PC-3 (cell line): ENCODE measurements at regions not wholly inside any gene's neighbourhood (a gene's known extent, or its start where the extent isn't known, plus 50 kb on each side); places are given as distances from the start of the nearest gene placed in this dataset.

Experiments used
- EZH2phosphoT487 ChIP-seq: fragments of 300-600 bp; sonication (generic); IDR thresholded peaks from 2 replicates; pipeline ENCODE4 v1.6.1; 2018; ENCODE audit warnings: mild to moderate bottlenecking, antibody characterized with exemption, low read length, borderline replicate concordance
- TF ChIP-seq, protein P1 (sequence below): fragments of 300-600 bp; sonication (generic); conservative IDR thresholded peaks from 2 replicates; pipeline ENCODE4 v1.5.1; 2017; ENCODE audit warnings: antibody characterized with exemption, low read depth, mild to moderate bottlenecking, low read length

GRCh38 chr6:113338644-113339043, 518.5 kb upstream of the MARCKS start:
- TF ChIP-seq, protein P1, sequence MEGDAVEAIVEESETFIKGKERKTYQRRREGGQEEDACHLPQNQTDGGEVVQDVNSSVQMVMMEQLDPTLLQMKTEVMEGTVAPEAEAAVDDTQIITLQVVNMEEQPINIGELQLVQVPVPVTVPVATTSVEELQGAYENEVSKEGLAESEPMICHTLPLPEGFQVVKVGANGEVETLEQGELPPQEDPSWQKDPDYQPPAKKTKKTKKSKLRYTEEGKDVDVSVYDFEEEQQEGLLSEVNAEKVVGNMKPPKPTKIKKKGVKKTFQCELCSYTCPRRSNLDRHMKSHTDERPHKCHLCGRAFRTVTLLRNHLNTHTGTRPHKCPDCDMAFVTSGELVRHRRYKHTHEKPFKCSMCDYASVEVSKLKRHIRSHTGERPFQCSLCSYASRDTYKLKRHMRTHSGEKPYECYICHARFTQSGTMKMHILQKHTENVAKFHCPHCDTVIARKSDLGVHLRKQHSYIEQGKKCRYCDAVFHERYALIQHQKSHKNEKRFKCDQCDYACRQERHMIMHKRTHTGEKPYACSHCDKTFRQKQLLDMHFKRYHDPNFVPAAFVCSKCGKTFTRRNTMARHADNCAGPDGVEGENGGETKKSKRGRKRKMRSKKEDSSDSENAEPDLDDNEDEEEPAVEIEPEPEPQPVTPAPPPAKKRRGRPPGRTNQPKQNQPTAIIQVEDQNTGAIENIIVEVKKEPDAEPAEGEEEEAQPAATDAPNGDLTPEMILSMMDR: no peak
- no peak for TF ChIP-seq EZH2phosphoT487
